Islet precursor cell (in vitro differentiated cells): ENCODE measurements at regions not wholly inside any gene's neighbourhood (a gene's known extent, or its start where the extent isn't known, plus 50 kb on each side); places are given as distances from the start of the nearest gene placed in this dataset.
A peak's percentile ranks its signal among the peaks of the same experiment; 100 is the strongest.

Source experiments
- DNase-seq: peaks from one replicate; pipeline ENCODE4 v3.0.0-alpha.2; 2018

DNA sequence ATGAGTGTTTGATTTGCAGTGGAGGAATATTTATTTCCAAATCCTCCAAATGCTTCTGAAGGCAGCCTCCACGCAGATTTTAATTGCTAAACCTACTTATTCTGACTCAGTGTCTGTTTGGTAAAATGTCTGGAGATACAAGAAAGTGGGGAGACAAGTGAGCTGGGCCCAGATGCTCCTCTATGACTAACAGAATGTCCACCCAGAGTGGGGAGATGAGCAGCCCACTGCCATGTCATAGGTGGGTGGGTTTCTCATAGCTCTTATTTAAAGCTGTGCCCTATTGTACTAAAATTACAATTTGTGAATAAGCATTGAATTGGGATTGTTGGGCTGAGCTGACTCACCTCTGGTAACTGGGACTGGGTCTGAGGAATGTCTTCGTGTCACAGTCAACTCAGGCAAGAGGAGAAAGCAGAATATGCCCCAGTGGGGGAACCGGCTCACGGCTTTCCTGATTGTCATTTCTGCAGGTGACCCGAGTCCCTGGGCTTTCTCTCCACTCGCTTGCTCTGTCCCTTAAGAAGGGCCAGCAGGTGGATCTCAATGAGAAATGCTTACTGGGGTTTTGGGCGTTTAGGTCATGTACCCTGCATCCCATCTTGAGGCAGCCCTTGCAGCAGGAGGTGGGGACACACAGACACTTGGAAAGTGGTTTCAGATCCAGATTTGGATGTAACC is 116.3 kb upstream of the SPRED2 start:
- peak; percentile 50 for DNase-seq

DNA sequence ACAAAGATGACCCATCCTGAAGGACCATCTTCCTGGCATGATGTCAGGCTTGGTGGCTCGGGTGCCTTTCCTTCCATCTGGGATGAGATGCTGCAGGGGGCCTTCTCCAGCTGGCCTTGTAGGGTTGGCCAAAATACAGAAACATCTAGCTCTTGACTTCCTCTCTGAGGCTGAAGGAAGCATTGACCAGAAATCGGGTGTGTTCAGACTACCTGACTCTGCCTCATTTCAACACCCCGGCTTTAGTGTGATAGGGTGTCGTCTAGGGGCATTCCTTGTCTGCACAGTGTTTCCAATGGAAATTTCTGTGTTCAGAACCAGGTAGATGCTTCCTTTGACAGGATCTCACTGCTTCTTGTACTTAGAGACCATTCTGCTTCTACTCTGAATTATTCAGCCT is 115.7 kb upstream of the SPRED2 start:
- no peak for DNase-seq

DNA sequence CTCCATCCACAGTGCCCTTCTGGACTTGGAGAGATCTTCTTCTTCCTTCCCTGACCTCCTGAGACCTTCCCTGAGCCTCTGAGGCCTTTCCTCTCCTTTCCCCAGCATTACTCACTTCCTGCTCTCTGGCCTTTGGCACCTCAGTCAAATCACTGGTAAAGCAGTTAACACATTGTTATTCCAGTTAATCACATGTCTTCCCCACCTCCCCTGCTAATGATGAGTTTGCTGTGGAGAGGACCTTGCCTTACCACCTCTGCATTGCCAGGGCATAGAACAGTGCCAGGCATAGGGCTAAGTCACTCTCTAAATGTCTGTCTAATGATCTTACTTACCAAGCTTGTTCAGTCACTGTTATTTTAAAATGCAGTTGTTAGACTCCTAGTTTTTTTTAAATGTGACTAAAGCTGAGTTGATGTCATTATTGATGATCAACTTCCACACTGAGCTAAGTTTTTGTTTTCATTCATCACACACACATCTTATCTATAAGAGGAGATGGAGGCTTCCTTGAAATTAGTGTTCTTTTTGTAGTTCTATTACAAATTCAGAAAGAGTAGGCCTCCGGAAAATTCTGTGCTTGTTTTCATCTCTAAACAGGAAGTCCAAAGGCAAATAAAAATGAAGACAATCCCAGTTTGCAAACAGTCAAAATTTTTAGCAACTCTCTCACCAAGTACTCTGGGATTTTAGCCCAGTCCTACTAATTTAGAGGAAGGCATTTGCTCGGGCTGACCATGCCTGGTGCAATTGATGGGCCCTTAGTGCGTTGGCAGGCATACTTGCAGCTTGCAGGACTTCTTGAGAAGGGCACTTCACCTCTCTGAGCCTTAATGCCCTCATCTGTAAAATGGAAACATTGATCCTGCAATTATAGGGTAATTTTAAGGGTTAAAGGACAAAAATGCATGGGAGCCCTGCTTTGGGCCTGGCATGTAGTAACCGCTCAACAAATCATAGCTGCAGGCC is 113.7 kb upstream of the SPRED2 start:
- DNase-seq, result peak; percentile 63

DNA sequence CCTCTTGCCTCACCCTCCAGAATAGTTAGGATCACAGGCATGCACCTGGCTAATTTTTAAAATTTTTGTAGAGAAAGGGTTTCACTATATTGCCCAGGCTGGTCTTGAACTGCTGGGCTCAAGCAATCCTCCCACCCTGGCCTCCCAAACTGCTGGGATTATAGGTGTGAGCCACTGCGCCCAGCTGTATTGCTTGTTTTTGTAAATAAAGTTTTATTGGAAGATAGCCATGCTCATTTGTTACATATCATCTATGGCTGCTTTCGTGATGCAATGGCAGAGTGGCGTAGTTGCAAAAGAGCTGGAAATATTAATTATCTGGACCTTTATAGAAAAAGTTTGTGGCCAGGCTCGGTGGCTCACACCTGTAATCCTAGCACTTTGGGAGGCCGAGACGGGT is 109.4 kb upstream of the SPRED2 start:
- no peak for DNase-seq

DNA sequence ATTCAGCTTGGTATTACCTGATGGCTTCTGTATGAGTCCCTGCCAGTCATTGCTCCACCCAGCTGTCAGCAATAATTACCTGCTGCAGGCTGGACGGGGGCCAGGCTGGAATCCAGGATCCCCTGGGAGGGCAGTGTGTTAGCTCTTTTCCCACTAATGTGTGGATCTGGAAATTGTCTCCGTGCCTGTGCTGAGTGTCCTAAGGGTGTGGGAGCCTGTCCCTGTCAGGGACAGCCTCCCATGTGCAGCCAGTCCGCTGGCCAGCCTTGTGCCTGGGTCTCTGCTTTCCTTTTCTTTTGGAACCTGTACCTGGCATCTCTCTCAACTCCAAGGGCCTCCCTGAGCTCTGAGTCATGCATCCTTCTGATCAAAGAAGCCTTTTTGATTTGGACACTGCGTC is 107.2 kb upstream of the SPRED2 start:
- peak; percentile 87 for DNase-seq

DNA sequence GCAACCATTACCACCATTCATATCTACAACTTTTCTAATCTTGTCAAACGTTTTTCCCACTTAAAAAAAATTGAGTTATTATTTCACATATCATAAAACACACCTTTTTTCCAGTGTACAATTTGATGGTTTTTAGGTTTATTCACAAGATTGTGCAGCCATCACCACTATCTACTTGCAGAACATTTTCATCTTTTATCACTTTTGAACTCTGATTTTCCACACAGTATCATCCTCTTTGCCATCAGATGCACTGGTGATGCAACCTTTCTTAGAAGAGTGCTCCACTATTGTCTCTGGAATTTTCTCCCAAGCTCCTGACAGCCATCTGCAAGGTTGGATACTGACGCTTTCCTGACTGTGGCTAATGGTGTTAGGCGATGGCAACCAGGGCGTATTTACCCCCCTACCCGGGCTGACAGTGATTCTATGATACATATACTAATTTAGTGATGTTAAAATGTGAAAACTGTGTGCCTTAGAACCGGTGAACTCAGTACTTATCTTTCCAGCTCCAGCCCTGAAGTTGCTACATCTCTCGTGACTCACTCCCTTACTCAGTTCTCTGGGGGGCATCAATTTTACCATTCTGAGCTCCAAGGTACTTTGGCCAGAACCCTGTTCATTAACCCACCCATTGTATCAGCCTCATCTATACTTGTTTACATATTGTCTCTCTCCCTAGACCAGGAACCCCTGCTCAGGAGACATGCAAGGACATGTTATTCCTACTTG is 105.4 kb upstream of the SPRED2 start:
- no peak for DNase-seq

DNA sequence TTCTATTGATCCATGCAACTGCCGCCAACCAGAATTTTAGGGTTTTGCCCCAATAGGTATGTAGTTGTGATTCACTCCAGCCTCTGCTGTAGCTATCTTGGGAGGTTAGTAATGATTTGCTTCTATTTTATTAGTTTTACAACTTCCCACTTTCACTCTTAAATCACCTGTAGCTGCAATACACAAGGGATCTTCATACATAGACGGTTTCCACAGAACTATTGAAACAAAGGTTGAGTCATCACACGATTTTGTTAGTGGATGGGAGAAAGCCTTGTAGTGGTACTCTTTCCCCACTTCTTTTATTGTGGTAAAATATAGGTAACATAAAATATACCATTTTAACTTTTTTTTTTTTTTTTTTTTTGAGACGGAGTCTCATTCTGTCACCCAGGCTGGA is 104.2 kb upstream of the SPRED2 start:
- no peak for DNase-seq

DNA sequence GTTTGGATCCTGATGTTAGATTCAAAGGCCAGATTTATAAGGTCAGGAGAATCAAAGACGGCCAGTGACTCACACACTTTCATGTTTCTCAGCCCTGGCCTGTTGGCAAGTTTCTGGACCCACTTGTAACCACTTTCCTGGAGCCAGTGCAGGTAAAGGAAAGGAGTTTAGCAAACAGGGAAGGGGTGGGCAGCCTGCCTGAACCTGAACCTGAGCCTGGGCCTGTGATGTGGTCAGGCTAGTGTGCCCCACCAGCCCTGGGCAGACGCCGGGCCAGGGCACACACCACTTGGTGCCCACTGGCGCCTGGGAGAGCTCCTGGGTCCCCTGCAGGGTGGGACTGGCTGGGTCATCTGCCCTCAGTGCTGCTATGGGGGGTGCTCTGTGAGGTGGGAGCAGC is 100.5 kb upstream of the SPRED2 start:
- DNase-seq, result no peak

DNA sequence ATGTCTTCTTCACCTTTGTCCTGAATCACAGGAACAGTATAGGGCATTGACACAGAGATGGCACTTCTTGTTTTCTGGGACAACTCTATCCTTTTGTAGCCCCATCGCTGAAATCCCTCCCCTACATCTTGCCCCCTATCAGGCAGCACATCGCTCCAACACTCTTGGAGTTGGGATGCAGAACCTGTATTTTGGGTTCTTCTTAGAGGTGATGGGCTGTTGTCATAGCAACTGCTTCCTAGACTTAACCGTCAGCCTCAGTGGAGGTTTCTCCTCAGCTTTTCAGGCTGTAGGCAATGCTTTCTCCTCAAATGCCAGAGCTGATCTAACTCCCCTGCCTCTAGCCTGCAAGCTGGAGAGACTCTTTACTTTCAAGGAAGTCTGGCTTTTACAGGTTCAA is 99.9 kb upstream of the SPRED2 start:
- DNase-seq, result no peak

DNA sequence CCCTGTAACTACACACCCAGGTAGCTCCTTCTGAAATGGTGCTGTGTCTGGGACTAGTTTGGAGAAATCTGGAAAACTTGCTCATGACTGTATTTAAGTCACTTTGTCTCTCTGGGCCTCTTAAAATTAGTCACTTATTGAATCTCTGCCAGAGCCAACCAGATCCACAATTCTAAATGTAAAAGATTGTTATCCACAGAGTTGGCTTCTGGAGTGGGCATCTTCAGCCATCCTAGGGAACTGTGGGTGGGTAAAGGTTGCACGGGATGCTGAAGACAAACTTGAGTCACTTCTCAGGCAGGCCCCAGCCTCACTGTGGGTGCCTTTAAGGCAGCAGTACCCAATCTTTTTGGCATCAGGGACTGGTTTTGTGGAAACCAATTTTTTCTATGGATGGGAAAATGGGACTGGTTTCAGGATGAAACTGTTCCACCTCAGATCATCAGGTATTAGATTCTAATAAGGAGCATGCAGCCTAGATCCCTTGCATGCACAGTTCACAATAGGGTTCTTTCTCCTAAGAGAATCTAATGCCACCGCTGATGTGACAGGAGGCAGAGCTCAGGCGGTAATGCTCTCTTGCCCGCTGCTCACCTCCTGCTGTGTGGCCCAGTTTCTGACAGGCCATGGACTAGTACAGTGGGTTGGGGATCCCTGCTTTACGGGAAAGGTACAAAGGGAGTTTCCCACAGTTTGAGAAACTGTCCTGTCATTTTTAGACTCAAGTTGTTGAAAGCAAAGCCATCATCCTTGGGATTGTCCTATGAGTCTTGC is 98.3 kb upstream of the SPRED2 start:
- no peak for DNase-seq

DNA sequence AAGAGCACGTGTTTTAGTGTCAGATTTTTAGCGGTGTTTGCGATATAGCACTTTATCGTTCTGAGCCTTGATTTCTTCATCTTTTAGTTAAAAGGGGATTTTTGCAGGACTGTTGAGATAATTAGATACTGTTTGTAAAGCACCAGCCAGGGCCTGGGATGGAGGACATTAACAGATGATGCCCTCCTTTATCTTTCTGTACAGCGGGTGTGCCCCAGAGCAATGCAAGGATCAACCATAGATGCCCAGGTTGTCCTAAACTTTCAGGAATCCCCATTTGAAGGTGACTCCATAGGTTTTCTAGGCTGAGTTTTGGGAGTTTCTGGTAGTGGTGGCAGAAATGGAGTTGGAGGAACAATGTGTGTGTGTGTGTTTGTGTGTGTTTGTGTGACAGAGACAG is 97.0 kb upstream of the SPRED2 start:
- no peak for DNase-seq

DNA sequence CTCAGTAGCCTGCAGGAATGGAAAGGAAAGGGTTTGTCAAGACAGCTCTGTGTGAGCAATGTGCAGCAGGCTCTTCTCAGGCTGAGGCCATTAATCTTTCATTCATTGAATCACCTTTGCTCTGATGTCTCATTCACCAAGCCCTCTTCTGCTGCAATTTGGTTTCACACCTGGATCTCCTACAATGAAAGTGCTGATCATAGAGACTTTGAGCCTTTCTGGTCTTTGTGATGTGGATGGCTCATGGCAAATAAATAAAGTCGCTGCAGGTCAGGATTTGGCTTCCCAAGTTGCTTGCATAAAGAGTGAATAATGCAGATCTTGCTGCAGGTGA is 95.8 kb upstream of the SPRED2 start:
- DNase-seq, result no peak

DNA sequence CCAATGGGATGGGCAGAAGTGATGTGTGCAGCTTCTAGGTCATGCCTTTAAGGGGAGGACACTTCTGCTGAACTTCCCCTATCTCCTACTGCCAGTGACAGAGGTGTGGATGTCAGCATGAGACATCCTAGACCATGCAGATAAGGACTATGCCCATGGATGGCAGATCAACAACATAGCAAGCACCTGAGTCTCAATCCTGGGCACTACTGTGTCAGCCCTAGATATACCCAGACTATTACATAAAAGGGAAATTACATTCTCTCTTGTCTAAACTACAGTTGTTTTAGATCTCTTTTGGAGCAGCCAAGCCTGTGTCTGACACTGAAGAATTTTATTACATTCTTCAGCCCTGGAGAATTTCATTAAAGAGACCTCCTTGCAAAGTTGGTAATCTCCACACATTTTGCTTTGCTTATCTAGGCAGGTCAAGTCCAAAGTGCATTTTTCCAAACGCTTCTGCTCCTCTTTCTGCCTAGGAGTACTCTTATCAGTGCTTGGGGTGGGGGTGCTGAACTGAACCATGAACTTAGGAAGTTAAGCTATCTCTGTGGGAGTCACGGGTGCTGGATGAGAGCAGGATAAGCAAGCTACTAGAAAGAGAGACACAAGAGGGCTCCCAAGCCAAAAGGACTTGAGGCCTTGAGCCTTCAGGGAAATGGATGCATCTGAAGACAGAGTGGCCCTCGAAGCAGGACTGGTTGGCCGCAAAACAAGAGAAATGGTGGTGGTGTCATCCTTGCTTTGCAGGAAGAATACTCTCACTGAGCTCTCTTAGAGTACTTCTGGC is 95.2 kb upstream of the SPRED2 start:
- no peak for DNase-seq

DNA sequence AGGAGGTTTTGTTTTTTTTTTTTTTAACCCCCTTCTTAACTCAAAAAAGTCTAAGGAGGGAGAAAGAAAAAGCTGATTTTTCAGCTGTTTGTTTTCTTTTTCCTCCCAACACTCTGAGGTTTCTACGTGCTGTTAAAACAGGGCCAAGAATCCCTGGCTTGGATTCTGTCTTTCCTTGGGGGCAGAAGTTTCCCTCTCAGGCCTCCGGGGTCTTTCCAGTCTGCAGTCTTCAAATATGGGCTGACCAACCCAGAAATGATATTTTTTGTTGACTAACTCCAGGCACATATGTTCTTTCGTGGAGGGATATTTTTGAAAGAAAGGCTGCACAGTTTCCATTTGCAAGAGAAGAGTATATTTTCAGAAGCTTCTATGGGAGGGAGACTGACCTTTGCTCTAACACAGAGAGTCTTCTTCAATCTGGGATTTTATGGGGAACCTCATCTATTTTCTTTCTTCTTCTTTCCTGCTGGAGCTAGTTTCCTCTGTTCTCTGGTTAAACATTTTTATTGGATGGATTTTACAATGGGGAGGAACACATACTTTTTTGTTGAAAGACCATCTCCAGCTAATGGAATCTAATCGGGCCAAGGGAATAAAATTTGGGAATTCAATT is 93.3 kb upstream of the SPRED2 start:
- DNase-seq, result no peak

DNA sequence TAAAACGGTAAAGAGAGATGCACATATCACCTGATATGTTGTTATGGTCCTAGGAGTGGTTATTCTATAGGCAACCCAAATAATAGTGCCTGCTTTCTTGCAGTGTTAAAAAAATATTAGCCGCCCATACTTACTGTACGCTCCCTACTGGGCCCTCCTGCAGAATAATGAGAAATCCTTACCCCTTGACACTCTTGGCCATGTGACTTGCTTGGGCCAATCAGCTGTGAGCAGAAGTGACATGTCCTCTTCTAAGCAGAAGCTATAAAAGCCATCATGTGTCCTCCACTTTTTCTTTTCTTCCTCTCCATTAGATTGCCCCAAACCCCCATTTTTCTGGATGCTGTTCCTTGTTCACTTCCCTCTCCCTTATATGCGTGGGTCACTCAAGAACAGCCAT is 90.5 kb upstream of the SPRED2 start:
- no peak for DNase-seq

DNA sequence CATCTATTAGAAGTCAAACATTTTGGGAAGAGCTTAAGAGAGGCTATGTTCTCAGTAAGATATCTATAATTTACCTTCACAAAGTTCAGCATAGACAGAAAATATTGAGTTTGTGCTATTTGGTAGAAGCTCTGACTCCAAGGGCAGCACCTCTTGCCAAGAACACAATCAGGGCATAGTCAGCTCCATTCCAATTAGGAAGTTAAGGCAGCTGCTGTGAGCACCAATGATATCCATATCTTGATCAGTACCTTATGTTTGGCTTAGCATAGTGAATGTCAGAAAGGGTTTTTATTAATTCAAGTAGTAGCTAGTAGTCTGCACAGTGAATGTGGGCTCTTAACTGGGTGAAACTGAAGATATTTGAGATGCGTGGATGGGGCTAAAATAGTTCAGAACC is 86.4 kb upstream of the SPRED2 start:
- DNase-seq, result no peak

DNA sequence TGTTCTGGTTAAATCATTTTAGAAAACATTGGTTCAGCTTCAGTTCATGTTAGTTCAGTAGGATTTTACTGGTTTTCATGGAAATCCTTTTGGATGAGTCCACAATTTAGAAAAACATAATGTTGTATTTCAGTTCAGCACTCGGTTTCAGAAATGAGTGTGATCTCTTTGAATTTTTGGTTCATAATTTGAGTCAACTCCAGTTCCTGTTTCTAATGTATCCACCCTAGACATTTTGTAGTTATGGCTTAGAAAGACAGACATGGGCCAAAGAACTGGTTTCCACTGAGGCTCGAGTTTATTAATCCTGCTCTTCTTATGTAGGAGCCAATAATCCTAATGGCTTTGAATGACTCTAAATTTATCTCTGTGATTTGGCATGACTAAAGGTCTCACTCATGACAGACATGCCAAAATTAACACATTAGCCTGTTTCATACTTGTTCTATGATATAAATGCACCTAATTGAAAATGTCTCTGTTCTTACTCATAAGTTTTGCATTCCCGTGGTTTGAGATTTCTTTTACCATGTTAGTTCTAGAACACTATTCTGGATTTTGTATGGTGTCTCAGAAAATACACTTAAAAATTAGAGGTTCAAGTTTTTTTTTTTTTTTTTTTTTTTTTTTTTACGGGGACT is 82.3 kb upstream of the SPRED2 start:
- DNase-seq, result no peak

DNA sequence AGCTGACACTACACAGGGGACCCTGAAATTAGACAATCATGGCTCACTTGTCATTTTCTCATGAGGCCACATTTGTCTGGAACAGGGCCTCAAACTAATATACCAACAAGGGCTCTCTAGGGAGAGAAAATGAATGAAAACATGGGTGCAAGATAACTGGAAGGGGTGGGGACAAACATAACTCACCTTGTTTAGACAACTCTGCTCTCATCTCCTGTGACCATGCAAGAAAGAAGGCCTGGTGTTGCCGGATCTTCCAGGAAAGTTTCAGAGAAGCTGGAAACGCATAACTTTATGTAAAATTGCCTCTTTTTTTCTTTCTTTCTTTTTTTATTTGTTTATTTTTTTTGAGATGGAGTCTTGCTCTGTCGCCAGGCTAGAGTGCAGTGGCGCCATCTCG is 80.4 kb upstream of the SPRED2 start:
- DNase-seq, result no peak

DNA sequence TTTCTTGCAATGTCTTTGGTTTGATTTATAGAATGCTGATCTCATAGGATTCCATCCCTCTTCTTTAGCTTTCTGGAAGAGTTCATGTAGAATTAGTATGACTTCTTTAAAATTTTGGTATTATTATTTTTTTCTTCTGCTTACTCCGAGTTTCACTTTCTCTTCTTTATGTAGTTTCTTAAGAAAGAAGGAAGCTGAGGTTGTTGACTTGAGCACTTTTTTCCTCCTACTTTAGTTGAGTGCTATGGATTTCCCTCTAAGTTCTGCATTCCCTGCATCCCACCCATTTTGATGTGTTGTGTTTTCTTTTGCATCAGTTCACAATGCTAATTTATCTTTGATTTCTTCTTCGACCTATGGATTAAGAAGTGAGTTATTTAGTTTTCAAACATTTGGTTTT is 78.9 kb upstream of the SPRED2 start:
- DNase-seq, result no peak

DNA sequence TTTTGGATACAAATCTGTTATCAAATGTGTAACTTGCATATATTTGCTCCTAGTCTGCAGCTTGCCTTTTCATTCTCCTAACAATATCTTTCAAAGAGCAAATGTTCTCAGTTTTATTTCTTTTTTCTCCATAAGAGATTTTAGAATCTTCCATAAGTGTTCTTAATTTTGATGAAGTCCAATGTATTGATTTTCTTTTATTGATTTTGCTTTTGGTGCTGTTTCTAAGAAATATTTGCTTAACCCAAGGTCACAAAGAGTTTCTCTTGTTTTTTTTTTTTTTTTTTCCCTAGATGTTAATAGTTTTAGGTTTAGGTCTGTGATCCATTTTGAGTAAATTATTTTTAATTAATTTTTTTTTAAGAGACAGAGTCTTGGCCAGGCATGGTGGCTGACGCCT is 75.8 kb upstream of the SPRED2 start:
- no peak for DNase-seq
